ENCODE measurements at regions not wholly inside any gene's neighbourhood (a gene's known extent, or its start where the extent isn't known, plus 50 kb on each side); places are given as distances from the start of the nearest gene placed in this dataset.
A peak's percentile ranks its signal among the peaks of the same experiment; 100 is the strongest.

- no peak overlapping the region for H3K4me3 ChIP-seq
- intact Hi-C loops (cut with DNase I): no loop called here
- DNase-seq: peak in 1 of 7 donors; percentile 13
- H3K27ac ChIP-seq: no peak overlapping the region
- no peaks in the 10 kb centered on the region for H3K4me1 ChIP-seq (replicated peaks in 1 of 2)
- 43 to 72% (median 54%) methylated on average over 1 of the region's 1 CpG for WGBS, 4 donors
- no peaks in the 10 kb centered on the region for H3K36me3 ChIP-seq (replicated peaks in 1 of 2)
- no peaks in the 10 kb centered on the region for H3K9me3 ChIP-seq (replicated peaks in 1 of 3)
- no peak for TF ChIP-seq POLR2A (IDR thresholded peaks at IDR 0.05)
- no peak for TF ChIP-seq CTCF (IDR thresholded peaks at IDR 0.05)
- H3K27me3 ChIP-seq: no peaks in the 10 kb centered on the region
These were observed 195.5 kb upstream of the VEGFC start for GRCh38 chr4:176988226-176988625.

- Histone ChIP-seq H3K4me3 (no peak overlapping the region), H3K9me3 (replicated peaks in 1 of 3) (no peaks in the 10 kb centered on the region), H3K36me3 (replicated peaks in 1 of 2) (no peaks in the 10 kb centered on the region), H3K27me3 (no peaks in the 10 kb centered on the region), H3K27ac (no peak overlapping the region), H3K4me1 (replicated peaks in 1 of 2) (no peaks in the 10 kb centered on the region)
- intact Hi-C loops (cut with DNase I): no loop called here
- WGBS, 4 donors: 84 to 96% (median 90%) methylated on average over 1 of the region's 1 CpG
- TF ChIP-seq CTCF (IDR thresholded peaks at IDR 0.05): no peak
- TF ChIP-seq POLR2A (IDR thresholded peaks at IDR 0.05): no peak
- no peak for DNase-seq
These were observed 196.5 kb upstream of the VEGFC start for GRCh38 chr4:176989186-176989585.

GRCh38 chr4:176999935-177000543, 207.3 kb upstream of the VEGFC start:
- Histone ChIP-seq H3K27ac (no peak overlapping the region), H3K27me3 (no peaks in the 10 kb centered on the region), H3K36me3 (replicated peaks in 1 of 2) (no peaks in the 10 kb centered on the region), H3K4me1 (replicated peaks in 1 of 2) (no peaks in the 10 kb centered on the region), H3K9me3 (replicated peaks in 1 of 3) (peaks cover 0 to 9% (median 0%) of the 10 kb centered on the region in 3 donors), H3K4me3 (no peak overlapping the region)
- no peak for DNase-seq
- intact Hi-C loops (cut with DNase I): no loop called here
- WGBS, 4 donors: 85 to 92% (median 88%) methylated on average over 2 of the region's 2 CpGs
- TF ChIP-seq CTCF (IDR thresholded peaks at IDR 0.05) (no peak), POLR2A (IDR thresholded peaks at IDR 0.05) (no peak)

GRCh38 chr4:177001271-177002175, 208.8 kb upstream of the VEGFC start:
- intact Hi-C loops (cut with DNase I): no loop called here

More at GRCh38 chr4:177001271-177002175, 208.8 kb upstream of the VEGFC start:
- TF ChIP-seq CTCF (IDR thresholded peaks at IDR 0.05) (no peak), POLR2A (IDR thresholded peaks at IDR 0.05) (no peak)
- Histone ChIP-seq H3K36me3 (replicated peaks in 1 of 2) (no peaks in the 10 kb centered on the region), H3K27me3 (no peaks in the 10 kb centered on the region), H3K4me3 (no peak overlapping the region), H3K27ac (no peak overlapping the region), H3K4me1 (replicated peaks in 1 of 2) (no peaks in the 10 kb centered on the region), H3K9me3 (replicated peaks in 1 of 3) (peaks cover 0 to 9% (median 0%) of the 10 kb centered on the region in 3 donors)
- WGBS, 4 donors: 72 to 78% (median 77%) methylated on average over 3 of the region's 3 CpGs
- no peak for DNase-seq

All from adrenal gland (tissue), 9 donors.